Lung (tissue), 11 donors: ENCODE measurements at regions not wholly inside any gene's neighbourhood (a gene's known extent, or its start where the extent isn't known, plus 50 kb on each side); places are given as distances from the start of the nearest gene placed in this dataset.

ENCODE experiments used
- ATAC-seq: fragments of 200-7000 bp; cut with Tn5 transposase; one replicate; pipeline ENCODE4 v1.9.1; 2020; ENCODE audit warnings: moderate number of reproducible peaks; ENCODE audit not compliant: insufficient read depth, low FRiP score
- DNase-seq, 3 donors: peaks; one replicate each; pipeline ENCODE4 v3.0.0-alpha.2; 2013 to 2017
- H3K27ac ChIP-seq, 2 donors: one replicate each; pipeline ENCODE4 v1.5.1; 2013; ENCODE audit warnings: mild to moderate bottlenecking in 2 of 2, moderate library complexity in 2 of 2, control low read depth in 1 of 2, inconsistent platforms in 1 of 2, low read depth in 1 of 2, low read length in 1 of 2
- H3K27me3 ChIP-seq, 3 donors: one replicate each; pipeline ENCODE4 v1.5.1; 2013; ENCODE audit warnings: low read length in 2 of 3; ENCODE audit not compliant: control insufficient read depth in 3 of 3, insufficient read depth in 3 of 3
- H3K36me3 ChIP-seq, 4 donors: one replicate each; pipeline ENCODE4 v1.5.1; 2013; ENCODE audit warnings: low read length in 4 of 4, mild to moderate bottlenecking in 1 of 4, moderate library complexity in 1 of 4; ENCODE audit not compliant: control insufficient read depth in 4 of 4, insufficient read depth in 4 of 4
- H3K4me1 ChIP-seq, 5 donors: one replicate each; pipeline ENCODE4 v1.5.1; 2013; ENCODE audit warnings: low read length in 5 of 5, mild to moderate bottlenecking in 2 of 5, moderate library complexity in 1 of 5; ENCODE audit not compliant: control insufficient read depth in 5 of 5, insufficient read depth in 5 of 5
- H3K4me3 ChIP-seq: one replicate; pipeline ENCODE4 v1.5.1; 2013; ENCODE audit warnings: mild to moderate bottlenecking, control low read depth, moderate library complexity
- H3K9ac ChIP-seq, 2 donors: one replicate each; pipeline ENCODE4 v1.5.1; 2013; ENCODE audit warnings: low read length in 2 of 2, control low read depth in 1 of 2; ENCODE audit not compliant: insufficient read depth in 1 of 2
- H3K9me3 ChIP-seq, 4 donors: one replicate each; pipeline ENCODE4 v1.5.1; 2013; ENCODE audit warnings: low read length in 3 of 4, mild to moderate bottlenecking in 1 of 4, moderate library complexity in 1 of 4; ENCODE audit not compliant: control insufficient read depth in 4 of 4, insufficient read depth in 3 of 4
- CTCF ChIP-seq: IDR thresholded peaks from 2 replicates; pipeline ENCODE4 v1.5.1; 2012; ENCODE audit warnings: mild to moderate bottlenecking; ENCODE audit errors: control extremely low read depth, extremely low read depth
- WGBS, 2 donors: extraction: QIAGEN DNeasy Blood & Tissue Kit; methylation state at CpG; one replicate each; pipeline ENCODE4 v1.1.7; 2013; 5-methylcytosine and 5-hydroxymethylcytosine counted together
- donor health status: control.
- donor health status: control.
- donor health status: Bipolar disorder and iron deficiency.
- donor health status: healthy.
- donor health status: DM: yes; HTN: yes; CAD: no.

- no peak for DNase-seq
- Histone ChIP-seq H3K4me1 (peaks cover 0 to 3% (median 2%) of the 10 kb centered on the region in 5 donors), H3K36me3 (no peaks in the 10 kb centered on the region), H3K9ac (no peak overlapping the region), H3K4me3 (no peak overlapping the region), H3K9me3 (no peaks in the 10 kb centered on the region), H3K27me3 (no peaks in the 10 kb centered on the region), H3K27ac (no peak overlapping the region)
- no peak for ATAC-seq
- 92 to 96% methylated on average over 6 of the region's 6 CpGs for WGBS, 2 donors
- TF ChIP-seq CTCF: no peak
Observed at GRCh38 chr2:8368463-8368862, 313.4 kb upstream of the ID2 start.

- H3K27me3 ChIP-seq: no peaks in the 10 kb centered on the region
- no peak for ATAC-seq
- no peak for TF ChIP-seq CTCF
Observed at GRCh38 chr2:8369522-8369921, 312.3 kb upstream of the ID2 start.

GRCh38 chr2:8370258-8370802 lies 311.5 kb upstream of the ID2 start:
- Histone ChIP-seq H3K9ac (no peak overlapping the region), H3K9me3 (no peaks in the 10 kb centered on the region), H3K27ac (no peak overlapping the region), H3K4me1 (no peaks in the 10 kb centered on the region), H3K27me3 (no peaks in the 10 kb centered on the region), H3K36me3 (no peaks in the 10 kb centered on the region), H3K4me3 (no peak overlapping the region)
- WGBS, 2 donors: 36 to 44% methylated on average over 2 of the region's 2 CpGs
- no peak for TF ChIP-seq CTCF
- DNase-seq (no peak), ATAC-seq (no peak)

More at GRCh38 chr2:8369522-8369921, 312.3 kb upstream of the ID2 start:
- WGBS, 2 donors: 93 to 94% methylated on average over 8 of the region's 8 CpGs
- Histone ChIP-seq H3K9ac (no peak overlapping the region), H3K27ac (no peak overlapping the region), H3K4me1 (no peaks in the 10 kb centered on the region), H3K9me3 (no peaks in the 10 kb centered on the region), H3K36me3 (no peaks in the 10 kb centered on the region), H3K4me3 (no peak overlapping the region)
- DNase-seq: no peak

GRCh38 chr2:8371653-8372052 lies 310.2 kb upstream of the ID2 start:
- Histone ChIP-seq H3K36me3 (no peaks in the 10 kb centered on the region), H3K27ac (no peak overlapping the region), H3K4me3 (no peak overlapping the region), H3K4me1 (no peaks in the 10 kb centered on the region), H3K27me3 (no peaks in the 10 kb centered on the region), H3K9me3 (no peaks in the 10 kb centered on the region), H3K9ac (no peak overlapping the region)
- no peak for TF ChIP-seq CTCF
- DNase-seq (peak in 1 of 3 donors; percentile 43), ATAC-seq (no peak)
- 74 to 91% methylated on average over 4 of the region's 4 CpGs for WGBS, 2 donors
